Posterior vena cava (tissue), 2 donors: ENCODE measurements at regions not wholly inside any gene's neighbourhood (a gene's known extent, or its start where the extent isn't known, plus 50 kb on each side); places are given as distances from the start of the nearest gene placed in this dataset.

ENCODE experiments used
- DNase-seq: peaks from one replicate; pipeline ENCODE4 v3.0.0-alpha.2; 2020; ENCODE audit warnings: low spot score
- intact Hi-C, 2 donors: fragments of 100-400 bp; cut with DNase I; formaldehyde crosslinking; loops; one replicate each; pipeline versions ENCODE4 v1.14.1 to v1.14.2; 2022 to 2023
- donor health status: DM: yes; HTN: yes; CAD: no.
- donor health status: DM: yes; HTN: yes; CAD: no.

DNA sequence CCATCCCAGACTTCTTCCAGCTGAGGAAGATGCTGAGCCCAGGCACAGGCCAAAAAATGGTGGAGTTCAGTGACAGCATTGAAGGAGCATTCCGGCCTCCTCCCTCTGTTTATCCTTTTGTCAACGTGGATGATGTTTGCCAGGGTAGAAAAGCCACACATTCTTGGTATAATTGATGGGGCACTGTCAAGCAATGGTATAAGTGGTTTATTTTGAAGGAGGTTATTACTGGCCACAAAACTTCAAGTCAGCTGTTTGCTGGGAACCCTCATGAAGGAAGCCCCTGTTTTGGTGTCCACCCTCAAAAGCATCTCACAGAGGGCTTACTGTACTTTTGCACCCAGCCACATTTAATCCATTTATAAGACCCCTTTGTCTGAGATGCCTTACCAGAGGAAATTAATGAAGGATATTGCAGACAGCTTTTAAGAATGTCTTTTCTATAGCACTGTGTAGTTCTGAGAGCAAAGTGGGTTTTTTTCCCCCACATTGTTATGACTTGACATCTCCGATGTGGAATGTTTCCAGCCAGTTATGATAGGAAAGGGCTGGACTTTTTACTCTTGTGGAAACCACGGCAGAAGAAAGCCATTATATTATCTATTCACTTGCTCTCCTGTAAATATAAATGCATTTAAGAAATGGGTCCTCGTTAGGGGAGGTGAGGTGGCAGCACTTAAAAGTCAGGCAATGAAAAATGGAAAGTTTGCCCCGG lies 95.5 kb upstream of the SPATA31D4 start:
- DNase-seq = no peak
- intact Hi-C loops = no loop called here

DNA sequence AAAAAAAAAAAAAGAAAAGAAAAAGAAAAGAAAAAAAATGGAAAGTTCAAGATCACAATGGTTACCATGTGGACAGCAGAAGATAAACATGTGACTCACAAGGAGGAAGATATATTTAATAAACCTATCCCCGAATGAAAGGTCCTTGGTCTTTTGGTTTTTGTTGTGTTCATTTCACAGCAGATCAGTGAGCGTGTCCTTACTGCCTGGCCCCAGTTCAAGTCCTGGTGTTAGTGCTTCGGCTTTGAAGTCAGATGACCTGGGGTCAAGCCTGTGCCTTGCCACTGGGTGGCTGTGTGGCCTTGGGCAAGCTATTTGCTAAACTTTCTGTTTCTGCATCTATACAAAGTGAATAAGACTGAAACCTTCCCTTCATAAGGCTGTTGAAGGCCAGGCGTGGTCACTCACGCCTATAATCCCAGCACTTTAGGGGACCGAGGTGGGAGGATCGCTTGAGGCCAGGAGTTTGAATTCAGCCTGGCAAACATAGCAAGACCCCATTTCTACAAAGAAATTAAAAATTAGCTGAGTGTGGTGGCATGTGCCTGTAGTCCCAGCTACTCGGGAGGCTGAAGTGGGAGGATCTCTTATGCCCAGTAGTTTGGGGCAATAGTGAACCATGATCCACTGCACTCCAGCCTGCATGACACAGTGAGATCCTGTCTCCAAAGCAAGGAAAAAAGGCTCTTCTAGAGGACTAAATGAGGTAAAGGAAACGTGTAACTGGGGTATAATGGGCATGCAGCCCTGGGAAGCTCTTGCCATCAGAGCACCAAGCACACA lies 94.5 kb upstream of the SPATA31D4 start:
- intact Hi-C loops = no loop called here

DNA sequence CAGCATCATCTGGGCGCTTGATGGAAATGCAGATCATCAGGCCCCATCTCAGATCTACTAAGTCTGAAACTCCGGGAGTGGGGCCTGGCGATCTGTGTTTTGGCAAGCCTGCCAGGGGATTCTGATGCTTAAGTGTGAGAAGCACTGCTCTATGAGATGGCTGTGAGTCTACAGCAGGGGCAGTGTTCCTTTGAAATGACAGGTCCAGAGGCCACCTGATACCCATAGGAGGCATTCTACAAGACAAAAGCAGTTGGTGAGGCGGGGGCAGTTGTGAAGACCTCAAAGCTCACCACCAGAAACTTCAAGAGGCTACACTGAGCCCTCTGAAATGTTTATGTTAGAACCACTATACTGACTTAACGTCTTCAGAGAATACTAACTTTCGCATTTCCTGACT lies 86.9 kb upstream of the SPATA31D4 start:
- DNase-seq = no peak
- intact Hi-C loops = loop anchor here in 1 of 2 donors (10.0 kb wide), 1 partner anchor 157 kb away; the partner anchor contains the start of gene TLE1

More for the DNA sequence above, 94.5 kb upstream of the SPATA31D4 start:
- DNase-seq = no peak

DNA sequence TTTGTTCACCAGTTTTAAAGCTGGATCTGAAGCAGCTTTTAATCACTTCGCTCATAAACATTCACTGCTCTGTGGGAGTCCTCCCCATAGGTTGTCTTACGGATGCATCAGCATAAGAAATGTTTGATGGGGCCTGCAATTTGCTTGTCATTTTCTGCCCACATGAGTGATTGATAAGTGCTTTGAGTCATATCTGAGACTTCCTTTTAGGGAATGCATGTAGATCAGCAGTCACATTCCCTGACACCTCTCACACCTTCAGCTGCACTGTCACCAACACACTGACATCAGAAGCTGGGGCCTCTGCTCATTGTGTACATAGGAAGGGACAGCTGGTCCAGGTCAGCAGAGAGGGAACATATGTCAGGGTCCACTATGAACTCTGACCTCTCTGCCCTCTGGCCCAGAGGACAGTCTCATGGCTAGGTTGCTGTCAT lies 84.1 kb upstream of the SPATA31D4 start:
- no peak for DNase-seq
- intact Hi-C loops = loop anchor here in 1 of 2 donors (10.0 kb wide), 1 partner anchor 159 kb away; the partner anchor contains the start of gene TLE1

DNA sequence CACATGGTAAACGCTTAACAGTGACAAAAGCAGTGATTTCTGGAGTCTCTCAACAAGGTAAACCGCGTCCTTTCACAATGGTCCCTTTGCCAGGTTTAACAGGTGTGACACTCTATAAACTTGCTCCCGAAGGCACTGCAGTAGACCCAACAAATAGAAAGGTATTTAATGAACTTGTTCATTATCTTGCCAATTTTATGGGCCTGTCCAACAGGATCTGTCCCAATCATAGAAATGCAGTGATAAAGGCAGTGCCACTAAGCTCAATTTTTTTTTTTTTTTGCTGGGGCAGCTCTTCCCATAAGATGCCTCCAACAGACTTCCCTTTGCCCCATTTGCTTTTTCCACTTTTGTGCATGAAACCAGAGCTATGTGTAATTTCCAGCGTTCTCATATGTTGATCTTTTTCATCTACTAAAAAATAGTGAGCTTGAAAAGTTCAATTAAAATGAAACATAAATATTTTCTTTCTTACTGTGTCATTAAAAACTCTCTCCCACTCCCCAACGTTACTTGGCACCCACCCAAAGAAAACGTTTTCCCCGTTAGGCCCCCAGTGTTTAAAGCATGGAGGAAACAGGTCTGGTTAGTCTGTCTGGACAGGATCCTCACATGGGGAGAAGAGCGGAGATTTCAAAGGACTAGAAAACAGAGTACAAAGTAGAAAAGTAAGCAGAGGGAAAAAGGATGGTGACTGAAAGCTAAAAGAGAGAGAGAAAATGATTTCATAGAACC lies 80.9 kb upstream of the SPATA31D4 start:
- intact Hi-C loops = loop anchor here in 1 of 2 donors (10.0 kb wide), 1 partner anchor 163 kb away; the partner anchor contains the start of gene TLE1
- DNase-seq = no peak

DNA sequence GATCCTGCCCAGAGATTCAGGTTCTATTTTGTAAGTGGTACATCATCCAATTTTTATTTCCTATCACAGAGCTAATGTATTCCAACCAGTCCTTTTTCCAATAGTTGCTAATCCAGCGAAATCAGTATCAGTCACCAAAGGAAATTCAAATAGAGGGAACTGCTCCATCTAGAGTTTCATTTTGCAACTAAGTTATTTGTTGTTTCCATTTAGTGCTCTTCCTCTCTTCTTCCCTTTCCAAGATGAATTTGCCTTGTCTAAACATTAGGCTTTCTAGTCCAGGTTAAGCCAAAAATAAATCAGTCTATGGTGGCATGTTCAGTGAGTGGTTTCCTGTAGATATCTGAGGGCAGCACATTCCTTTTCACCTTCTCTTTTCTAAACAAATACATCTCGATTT lies 79.8 kb upstream of the SPATA31D4 start:
- intact Hi-C loops = loop anchor here in 1 of 2 donors (10.0 kb wide), 1 partner anchor 164 kb away; the partner anchor contains the start of gene TLE1
- DNase-seq = no peak

DNA sequence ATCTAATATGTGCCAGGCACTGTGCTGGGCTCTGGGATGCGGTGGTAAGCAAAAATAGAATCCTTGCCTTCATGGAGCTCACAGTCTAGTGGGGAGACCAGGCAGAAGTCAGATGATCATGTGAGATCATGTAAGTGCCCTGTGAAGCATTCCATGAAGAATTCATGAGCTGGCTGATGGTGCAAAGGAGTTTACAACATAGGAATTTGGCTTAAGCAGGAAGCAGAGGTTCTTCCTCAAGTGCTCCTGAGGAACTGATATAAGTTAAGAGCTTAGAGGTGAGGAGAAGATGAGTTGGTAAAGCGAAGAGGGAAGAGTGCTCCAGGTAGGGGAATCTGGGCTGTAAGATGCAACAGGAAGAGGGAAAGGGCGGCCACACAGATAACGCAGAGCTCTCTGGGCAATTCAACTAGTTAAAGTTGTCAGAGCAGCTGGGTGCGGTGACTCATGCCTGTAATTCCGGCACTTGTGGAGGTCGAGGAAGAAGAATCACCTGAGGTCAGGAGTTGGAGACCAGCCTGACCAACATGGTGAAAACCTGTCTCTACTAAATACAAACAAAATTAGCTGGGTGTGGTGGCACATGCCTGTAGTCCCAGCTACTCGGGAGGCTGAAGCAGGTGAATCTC lies 78.5 kb upstream of the SPATA31D4 start:
- intact Hi-C loops = loop anchor here in 1 of 2 donors (10.0 kb wide), 1 partner anchor 165 kb away; the partner anchor contains the start of gene TLE1
- DNase-seq = no peak

DNA sequence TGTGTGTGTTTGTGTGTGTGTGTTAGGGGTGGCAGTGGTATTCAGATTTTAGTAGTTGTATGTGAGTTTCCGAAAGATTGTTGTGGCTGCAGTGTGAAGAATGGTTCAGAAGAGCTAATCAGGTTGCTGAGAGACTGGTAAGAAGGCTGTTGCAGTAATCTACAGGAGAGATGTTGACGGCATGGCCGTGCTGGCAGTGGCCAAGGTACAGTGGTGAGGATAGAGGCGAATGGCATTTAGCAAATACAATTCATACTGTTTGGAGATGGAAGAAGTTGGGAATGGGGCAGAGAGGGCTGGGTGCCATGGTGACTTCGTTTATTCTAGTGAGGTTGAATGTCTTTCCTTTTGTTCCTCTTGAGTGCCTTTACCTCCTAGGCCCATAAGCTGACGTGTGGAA lies 77.5 kb upstream of the SPATA31D4 start:
- intact Hi-C loops = no loop called here

DNA sequence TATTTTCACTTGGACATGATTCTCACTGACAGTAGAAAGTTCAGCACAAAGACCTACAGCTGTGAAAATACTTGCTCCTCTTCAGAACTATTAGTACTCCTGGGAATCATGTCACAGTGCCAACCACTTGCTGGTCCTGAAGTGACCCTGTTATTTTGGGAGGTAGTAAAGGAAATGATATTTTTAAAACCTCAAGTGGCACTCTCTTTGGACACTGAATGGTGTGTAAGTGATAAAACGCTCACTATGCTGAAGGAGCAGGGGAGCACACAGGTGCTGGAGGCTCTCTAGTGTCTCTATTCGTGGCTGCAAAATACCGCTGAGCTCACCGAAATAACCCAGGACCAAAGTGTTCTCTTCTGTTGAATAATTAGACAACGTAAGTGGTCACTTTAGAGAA lies 76.9 kb upstream of the SPATA31D4 start:
- no peak for DNase-seq

More for the DNA sequence above, 77.5 kb upstream of the SPATA31D4 start:
- DNase-seq = no peak

DNA sequence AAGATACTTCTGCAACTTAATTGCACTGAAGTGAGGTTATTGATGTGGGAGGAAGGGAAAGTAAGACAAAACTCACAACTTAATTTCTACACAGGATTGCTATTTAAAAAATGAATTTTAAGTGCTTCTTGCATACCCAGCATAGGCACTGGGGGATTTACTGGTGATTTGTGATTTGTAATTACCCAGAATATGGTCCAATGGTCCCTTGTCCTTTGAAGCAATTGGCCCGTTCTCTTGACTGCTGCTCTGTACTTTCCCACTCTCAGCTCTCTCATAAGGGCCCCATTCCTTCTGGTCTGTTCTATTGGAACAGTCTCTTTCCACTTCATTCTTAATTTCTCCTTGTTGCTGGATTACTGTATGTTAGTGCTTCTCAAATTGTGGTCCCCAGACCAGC lies 75.4 kb upstream of the SPATA31D4 start:
- intact Hi-C loops = no loop called here
- no peak for DNase-seq

More for the DNA sequence above, 76.9 kb upstream of the SPATA31D4 start:
- intact Hi-C loops = no loop called here

DNA sequence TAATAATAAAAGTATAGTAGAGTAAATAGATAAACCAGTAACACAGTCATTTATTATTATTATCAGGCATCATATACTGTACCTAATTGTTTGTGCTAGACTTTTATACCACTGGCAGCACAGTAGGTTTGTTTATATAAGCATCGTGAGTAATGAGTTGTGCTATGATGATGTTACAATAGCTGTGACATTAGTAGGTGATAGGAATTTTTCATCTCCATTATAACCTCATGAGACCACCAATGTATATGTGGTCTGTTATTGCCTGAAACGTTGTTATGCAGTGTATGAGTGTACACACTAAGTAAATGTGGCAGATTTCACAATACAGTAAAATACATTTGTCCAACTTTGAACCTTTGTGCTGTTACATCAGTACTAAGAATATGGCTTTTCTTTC lies 72.7 kb upstream of the SPATA31D4 start:
- no peak for DNase-seq
- intact Hi-C loops = no loop called here

DNA sequence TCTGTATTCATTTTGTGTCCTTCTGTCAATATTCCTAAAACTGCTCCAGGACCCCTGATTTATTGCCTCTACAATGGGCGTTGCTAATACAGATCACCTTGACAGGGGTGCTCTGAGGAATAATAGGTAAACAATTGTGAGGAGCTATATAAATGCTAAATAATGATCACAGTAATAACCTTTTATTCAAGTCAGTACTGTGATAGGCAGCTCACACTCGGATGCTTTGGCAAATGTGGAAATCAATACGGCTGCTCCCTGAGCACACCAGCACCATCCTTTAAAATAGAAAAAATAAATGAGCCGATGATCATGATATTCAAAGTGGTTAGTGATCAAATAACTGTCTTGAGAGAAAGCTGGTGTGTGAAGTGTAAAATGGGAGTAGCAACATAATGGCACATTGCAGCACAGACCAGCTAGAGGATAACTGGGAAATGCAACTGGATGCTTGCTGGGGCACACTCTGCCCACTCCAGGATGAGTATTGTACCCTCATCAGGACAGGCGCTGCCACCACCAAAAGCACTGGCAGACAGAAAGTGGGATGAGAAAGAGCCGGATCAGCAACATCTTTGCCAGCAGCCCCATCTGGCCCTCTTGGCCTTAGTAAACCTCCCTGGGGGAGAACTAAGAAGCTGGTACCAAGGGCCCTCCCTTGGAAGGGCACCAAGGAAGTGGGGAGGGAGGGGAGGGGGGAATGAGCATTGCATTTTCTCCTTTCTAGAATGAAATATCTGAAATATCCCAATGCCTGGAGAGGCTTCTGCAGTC lies 69.4 kb upstream of the SPATA31D4 start:
- intact Hi-C loops = no loop called here
- DNase-seq = no peak

DNA sequence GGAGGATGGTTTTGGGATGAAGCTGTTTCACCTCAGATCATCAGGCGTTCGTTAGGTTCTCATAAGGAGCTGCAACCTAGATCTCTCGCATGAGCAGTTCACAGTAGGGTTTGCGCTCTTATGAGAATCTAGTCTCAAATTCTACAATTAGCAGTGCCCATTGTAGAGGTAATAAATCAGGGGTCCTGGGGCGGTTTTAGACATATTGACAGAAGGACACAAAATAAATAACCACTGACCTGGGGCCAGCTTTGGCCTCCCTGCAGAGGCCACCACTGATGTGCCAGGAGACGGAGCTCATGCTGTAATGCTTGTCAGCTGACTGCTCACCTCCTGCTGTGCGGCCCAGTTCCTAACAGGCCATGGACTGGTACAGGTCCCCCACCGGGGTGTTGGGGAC lies 67.6 kb upstream of the SPATA31D4 start:
- intact Hi-C loops = no loop called here
- DNase-seq = no peak

DNA sequence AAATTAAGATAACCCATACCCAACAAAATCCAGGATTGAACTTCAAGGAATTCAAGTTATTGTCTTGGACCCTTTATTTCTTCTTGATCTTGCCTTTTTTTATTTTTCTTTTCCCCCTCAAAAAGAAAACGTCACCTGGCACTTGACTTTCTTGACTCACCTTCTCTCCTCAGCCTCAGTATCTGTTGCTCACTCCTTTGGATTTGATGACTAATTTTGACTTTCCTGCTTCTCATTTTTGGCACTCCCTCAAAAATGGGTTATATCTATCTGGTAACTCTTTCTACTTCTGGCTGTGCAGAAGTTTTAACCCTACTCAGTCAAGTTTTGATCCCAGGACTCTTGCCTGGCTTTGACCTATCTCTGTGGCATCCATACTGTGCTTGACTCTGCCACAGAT lies 66.6 kb upstream of the SPATA31D4 start:
- DNase-seq = no peak
- intact Hi-C loops = no loop called here

DNA sequence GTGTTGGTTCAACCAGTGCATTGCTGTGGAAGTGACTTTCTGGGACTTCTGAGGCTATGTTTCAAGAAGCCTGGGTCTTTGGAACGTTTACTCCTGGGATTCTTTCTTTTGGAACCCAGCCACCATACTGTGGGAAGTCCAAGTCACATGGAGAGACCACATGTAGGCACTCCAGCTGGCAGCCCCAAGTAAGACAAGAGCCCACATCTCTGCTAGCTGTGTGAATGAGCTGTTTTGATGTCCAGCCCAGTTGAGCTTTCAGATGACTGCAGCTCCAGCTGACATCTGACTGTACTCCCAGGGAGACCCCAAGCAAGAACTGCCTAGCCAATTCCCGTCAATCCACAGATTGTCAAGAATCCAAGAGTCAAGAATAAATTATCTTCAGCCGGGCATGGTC lies 60.1 kb upstream of the SPATA31D4 start:
- DNase-seq = no peak
- intact Hi-C loops = no loop called here

DNA sequence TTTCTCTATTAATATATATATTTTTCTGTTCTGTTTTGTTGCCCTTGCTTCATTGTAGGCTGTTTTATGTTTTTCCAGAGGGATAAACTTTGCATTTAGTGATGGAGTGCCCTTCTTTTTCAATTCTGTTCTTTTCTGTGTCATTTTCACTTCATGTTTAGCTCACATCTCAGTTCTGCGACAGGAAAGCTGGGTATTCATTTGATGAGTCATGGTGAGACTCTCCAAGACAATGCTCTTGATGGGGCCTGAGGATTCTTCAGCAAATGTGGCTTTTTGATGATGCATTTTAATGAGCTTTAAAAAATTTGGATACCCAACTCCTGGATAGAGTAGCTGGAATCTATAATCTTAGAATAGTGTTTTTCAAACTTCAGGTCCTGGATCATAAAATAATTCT lies 56.5 kb upstream of the SPATA31D4 start:
- no peak for DNase-seq
- intact Hi-C loops = no loop called here

DNA sequence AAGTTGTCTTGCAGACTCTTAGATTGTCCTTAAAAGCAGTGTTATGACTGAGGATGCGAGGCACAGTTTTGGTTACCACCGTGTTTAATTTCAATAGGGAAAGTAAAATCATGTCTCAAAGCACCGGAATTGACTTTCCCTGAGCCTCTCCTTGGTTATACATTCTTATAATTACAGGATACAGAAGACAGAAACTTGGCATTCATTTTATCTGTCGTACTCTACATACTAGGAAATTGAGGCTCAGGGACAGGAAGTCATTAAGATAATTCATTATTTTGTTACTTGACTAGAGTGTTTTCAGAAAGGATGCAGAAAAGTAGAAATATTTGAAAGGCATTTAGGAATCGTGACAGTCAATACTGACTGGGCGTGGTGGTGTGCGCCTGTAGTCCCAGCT lies 54.0 kb upstream of the SPATA31D4 start:
- no peak for DNase-seq
- intact Hi-C loops = no loop called here

DNA sequence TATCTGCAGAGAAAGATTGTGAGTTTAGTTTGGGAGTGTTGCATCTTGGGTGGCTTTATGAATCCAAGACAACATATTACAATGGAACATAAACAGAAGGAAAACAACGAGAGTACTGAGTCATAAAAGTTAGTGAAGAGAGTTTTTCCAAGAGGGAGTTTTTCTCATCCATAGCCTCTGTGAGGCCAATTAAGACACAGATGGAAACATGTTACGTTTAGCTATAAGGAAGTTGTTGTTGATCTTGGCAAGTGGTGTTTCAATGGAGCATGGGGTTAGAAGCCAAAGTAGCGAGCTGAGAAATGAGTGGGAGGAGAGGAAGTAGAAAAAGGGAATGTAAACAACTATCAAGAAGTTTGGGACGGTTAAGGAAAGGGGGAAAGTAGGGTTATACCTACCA lies 53.3 kb upstream of the SPATA31D4 start:
- intact Hi-C loops = no loop called here

DNA sequence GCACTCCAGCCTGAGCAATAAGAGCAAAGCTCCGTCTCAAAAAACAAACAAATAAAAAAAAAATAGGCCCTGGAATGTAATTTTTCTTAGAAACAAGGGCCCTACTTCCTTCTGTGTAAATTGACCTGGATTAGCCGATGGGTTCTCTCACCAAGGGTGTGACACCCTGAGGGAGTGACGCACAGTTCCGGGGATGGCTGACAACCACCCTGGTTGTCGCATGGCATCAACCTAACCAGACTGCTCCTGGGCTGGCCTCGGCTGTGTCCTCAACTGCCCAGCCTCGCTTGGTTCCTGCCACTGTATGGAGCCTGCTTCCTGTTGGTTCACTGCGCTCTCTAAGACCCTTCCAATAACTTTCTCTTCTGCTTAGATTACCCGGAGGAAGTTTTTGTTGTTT lies 51.2 kb upstream of the SPATA31D4 start:
- DNase-seq = no peak
- intact Hi-C loops = no loop called here

More for the DNA sequence above, 53.3 kb upstream of the SPATA31D4 start:
- no peak for DNase-seq
